GM19328 (cell line): ENCODE measurements at regions not wholly inside any gene's neighbourhood (a gene's known extent, or its start where the extent isn't known, plus 50 kb on each side); places are given as distances from the start of the nearest gene placed in this dataset.
"Not testable (repeated sequence)": the region's sequence is repeated elsewhere in the genome, so short reads cannot be mapped to it uniquely, and the experiment has no call there.

Source experiments
- ATAC-seq: cut with Tn5 transposase; IDR thresholded peaks from one replicate; pipeline ENCODE4 v1.9.1; 2021; ENCODE audit warnings: mild to moderate bottlenecking, moderate library complexity; ENCODE audit not compliant: unreplicated experiment

DNA sequence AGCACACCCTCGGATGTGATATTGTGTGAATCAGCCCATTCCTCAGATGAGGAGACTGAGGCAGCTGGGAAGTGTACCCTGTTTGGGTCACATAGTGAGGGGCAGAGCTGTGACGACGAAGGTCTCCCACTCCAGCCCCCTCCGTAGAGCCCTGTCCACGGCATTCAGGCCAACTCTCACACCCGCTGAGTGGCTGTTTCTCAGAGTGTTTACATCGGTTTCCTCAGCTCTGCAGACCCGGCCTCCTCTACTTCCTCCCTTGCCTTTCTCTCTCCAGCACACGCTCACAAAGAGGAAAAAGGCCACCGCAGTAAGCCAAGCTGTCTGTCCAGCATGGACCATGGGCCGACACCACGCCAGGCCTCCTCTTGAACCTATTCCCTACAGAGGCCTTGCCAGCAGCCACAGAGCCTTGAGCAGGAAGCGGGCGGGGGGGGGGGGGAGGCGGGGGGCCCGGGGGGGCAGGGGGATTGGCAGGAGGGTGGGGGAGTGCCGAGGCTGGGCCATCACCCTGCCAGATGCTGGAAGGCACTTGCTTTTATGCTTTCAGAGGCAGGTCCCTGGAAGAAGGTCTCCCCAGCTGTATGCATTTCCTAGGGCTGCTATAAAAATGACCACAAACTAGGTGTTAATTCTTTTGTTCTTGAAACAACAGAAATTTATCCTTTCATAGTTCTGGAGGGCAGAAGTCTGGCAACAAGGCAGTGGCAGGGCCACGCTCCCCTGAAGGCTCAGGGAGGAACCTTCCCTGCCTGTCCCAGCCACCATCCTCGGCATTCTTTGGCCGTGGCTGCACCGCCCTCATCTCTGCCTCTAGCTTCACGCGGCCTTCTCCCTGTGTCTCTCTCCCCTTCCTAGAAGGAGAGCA, 178.4 kb downstream of the PSMG1 start:
- no peak for ATAC-seq

DNA sequence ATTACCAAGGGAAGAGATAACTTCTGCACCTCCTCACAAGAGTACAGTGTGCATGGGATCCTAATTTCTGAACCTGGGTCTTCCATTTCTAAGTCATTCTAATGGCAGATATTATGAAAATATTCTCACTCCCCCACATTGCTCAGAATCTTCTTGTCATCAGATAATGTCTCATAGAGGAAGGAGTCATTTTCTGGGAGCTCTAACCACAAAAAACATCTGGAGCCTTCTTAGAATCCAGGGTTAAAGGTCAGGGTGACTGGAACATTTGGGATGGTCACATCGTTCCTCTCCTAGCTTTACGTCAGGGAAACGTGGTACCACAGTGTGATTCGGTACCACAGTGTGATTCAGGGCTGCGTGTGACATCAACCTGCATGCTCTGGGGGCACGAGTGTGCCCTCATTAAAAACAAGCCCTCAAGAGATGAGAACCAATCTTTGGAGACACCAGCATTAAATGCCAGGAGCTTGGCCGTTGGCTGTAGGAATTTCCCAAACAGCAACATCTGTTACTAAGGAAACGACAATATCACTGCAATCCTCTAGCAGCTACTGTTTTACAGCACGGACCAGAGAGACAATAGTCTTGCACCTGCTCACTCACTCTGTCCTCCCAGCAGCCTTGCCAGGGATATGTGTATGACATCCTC, 179.1 kb downstream of the PSMG1 start:
- no peak for ATAC-seq

DNA sequence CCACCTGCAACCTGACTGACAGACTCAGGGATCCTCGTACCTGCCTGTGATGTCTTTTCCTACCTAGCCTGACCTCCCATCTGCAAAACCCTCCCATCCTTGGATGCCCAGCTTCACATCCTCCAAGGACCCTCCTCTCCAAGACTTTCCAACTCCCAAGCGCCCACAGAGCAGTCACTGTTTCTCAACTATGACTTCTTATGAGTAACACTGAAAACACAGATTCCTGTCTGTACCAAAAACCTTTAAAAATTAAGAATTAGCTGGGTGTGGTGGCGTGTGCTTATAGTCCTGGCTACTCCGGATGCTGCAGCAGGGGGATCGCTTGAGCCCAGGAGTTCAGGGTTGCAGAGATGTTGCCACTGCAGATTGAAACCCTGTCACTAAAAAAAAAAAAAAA, 181.9 kb downstream of the PSMG1 start:
- ATAC-seq = no peak

DNA sequence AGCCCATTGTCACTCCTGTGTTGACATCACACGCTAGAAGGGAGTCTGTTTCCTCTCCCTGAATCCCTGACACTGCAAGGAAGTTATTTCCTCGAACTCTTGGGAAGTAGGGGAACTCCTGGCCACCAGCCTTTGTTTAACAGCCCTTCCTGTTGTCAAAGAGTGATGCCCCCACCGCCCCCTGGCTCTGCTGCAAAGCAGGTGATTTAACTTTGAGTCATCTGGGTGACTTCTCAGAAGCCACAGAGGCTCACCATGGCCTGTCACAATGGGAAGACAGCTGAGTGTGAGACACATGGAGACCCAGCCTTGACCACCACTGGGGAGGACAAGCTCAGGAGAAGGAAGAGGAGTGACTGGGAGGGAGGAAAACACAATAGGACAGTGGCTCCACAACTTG, 182.8 kb downstream of the PSMG1 start:
- ATAC-seq = no peak

DNA sequence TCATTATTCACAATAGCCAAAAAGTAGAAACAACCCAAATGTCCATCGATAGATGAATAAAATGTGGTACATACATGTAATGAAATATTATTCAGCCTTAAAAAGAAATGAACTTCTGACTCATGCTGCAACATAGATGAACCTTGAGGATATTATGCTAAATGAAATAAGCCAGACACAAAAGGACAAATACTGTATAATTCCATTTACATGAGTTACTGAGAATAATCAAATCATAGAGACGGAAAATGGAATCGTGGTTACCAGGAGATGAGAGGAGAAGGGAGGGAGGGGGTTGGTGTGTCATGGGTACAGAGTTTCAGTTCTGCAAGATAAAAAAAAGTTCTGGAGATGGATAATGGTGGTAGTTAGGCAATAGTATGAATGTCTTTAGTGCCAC, 184.1 kb downstream of the PSMG1 start:
- ATAC-seq = no peak

DNA sequence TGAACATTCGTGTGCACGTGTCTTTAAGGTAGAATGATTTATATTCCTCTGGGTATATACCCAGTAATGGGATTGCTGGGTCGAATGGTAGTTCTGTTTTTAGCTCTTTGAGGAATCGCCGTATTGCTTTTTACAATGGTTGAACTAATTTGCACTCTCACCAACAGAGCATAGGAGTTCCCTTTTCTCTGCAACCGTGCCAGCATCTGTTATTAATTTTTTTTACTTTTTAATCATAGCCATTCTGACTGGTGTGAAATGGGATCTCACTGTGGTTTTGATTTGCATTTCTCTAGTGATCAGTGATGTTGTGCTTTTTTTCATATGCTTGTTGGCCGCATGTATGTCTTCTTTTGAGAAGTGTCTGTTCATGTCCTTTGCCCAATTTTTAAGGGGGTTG, 185.0 kb downstream of the PSMG1 start:
- not testable (repeated sequence) for ATAC-seq

DNA sequence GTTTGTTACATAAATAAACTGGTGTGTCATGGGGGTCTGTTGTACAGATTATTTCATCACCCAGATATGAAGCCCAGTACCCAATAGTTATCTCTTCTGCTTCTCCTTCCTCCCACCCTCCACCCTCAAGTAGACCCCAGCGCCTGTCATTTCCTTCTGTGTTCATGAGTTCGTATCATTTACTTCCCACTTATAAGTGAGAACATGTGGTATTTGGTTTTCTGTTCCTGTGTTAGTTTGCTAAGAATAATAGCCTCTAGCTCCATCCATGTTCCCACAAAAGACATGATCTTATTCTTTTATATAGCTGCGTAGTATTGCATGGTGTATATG, 185.4 kb downstream of the PSMG1 start:
- not testable (repeated sequence) for ATAC-seq

DNA sequence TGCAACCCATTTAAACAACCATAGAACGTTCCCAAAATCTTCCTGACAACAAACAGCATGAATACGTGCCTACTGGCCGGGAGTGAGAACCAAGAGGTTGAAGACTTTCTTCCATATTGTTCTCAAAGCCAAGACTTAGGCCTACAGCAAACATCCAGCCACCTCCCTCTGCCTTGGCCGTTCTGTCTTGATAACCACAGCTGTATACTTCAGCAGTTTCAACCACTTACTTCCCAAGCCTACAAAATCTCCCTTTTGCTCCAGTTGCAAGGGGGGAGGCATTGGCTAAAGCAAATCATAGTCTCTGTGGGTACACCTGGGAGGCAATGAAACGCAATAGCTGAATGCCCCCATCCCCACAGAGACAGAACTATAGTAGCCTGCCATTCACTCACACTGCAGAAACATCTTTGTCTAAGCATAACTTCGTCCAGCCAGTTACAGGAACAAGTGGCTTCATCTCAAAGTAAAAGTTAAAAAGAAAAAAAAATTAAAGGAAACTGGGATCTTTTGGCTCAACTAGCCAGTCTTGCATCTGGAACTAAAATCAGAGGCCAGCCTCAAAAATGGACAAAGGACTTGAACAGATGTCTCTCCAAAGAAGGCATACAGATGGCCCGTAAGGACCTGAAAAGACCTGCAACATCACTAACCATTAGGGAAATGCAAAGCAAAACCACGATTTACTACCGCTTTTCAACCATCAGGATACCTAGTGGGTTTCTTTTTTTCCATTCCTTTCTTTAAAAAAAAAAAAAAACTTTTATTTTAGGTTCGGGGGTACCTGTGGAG, 186.0 kb downstream of the PSMG1 start:
- ATAC-seq = no peak

DNA sequence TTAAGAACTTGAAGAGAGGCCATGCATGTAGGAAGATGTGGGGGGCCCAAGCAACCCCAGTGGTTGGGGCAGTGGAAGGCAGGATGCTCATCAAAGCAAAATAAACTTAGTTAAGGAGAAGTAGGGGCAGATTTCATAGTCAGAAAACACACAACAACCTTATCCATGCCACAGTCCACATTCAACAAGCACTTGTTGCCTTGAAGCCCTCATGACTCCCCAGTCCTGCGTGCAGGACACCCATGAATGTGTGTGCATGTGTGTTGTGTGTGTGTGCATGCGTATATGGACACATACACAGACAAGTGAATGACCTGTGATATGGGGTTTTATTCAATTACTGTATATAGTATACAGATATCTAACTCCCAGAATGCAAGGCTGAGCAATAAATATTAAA, 186.9 kb downstream of the PSMG1 start:
- ATAC-seq = no peak

DNA sequence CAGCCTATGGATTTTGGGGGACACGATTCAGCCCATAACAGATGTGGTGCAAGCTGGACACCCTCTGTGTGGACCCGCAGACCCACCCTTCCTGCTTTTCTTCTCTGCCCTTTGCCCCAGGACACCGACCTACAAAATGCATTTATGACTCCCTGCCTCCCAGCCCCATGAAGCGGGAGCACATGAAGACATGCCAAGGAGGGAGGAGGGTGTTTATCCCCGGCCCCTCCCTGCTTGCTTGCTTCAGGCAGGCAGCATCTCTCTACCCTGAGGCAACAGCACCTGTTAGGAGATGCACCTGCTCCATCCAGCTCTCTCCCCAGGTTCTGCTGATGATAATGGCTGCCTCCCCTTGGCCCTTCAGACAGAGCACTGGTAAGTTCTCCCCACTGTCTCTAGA, 187.5 kb downstream of the PSMG1 start:
- no peak for ATAC-seq

DNA sequence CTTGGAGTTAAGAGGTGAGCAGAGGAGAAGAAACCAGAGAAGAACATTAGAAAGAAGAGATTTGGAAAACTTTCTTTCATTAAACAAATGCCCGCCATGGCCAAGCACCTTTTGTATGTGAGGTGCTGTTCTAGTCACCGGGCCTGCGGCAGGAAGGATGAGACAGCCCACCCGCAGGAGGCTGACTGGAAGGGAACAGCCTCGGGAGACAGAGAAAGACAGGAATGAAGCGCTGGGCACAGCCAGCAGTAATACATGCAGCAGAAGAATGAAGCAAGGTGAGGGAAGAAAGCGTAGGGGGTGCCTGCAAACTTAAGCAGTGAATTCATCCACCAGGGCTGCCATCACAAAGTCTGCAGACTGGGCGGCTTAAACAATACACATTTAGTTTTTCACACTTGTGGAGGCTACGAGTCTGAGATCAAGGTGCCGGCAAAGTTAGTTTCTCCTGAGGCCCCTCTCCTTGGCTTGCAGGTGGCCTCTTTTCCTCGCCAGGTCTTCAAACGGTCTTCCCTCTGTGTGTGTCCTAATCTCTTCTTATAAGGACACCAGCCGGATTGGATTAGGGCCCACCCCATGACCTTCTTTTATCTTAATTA, 188.1 kb downstream of the PSMG1 start:
- no peak for ATAC-seq

DNA sequence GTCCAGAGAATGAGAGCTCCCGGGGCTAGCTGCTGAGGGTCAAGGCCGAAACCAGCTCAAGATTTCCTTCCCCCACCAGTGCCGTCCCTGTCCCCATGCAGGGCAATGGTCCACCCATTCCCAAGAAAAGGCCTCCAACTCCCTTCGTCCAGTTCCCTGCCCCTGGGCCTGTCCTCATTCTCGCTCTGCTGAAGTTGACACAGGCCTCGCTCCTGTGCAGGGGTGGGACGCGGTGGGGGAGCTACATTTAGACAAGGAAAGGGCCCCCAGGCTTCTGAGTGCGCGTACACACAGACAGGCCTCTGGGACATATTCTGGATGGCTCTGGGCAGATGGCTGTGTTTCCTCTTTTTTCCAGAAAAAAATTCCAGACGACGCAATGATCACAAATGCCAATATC, 188.3 kb downstream of the ETS2 start:
- no peak for ATAC-seq

DNA sequence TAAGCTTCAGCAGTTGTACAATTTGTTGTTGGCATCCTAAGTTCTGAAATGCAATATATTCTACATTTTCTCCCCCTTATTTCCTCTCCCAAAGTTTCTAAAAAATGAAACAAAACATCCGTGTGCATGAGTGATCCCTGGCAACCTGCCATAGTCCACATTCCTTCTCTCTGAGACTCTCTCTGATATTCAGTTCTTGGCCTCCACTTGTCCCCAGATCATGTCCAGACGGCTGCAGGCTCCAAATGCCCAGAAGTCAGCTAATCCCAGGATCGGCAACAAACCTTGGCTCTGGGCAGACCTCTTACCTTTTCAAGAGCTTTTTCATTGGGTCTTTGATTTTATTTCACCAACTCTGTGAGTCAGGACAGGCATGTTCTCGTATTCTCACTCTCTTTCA, 187.8 kb downstream of the ETS2 start:
- no peak for ATAC-seq

DNA sequence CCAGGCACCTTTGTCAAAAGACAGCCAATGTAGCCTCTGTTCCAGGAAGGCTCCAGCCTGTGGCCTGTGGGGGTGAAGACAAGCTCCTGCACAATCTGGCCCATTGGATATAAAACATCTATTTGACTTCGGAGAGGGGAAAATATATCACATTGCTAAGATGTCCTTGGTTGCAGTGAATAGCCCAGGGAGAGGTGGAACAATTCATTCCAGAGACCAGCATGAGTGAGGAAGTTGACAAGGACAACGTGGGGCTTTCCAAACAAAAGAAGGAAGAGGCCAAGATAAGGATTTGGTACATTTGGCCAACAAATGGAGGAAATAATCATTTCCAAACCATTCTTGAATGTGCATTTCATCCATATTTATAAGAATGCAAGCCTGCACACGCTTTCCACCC, 187.0 kb downstream of the ETS2 start:
- ATAC-seq = no peak

DNA sequence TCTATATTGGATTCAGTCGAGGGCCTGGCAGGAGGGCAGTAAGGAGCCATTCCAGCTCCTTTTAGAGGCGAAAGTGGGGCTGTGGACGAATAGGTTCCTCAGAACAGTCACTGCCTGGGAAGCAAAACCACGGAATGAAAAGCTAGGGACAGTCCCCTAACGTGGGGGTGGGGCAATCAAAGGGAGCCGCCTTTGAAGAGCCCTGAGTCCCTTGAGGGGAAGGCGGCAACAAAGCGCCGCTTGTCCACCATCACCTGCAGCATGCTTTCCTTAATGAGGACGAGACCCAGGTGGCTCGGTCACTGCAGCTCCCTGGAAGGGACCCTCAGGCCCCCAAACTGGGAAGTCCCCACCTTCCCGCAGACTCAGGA, 184.7 kb downstream of the ETS2 start:
- ATAC-seq = no peak

DNA sequence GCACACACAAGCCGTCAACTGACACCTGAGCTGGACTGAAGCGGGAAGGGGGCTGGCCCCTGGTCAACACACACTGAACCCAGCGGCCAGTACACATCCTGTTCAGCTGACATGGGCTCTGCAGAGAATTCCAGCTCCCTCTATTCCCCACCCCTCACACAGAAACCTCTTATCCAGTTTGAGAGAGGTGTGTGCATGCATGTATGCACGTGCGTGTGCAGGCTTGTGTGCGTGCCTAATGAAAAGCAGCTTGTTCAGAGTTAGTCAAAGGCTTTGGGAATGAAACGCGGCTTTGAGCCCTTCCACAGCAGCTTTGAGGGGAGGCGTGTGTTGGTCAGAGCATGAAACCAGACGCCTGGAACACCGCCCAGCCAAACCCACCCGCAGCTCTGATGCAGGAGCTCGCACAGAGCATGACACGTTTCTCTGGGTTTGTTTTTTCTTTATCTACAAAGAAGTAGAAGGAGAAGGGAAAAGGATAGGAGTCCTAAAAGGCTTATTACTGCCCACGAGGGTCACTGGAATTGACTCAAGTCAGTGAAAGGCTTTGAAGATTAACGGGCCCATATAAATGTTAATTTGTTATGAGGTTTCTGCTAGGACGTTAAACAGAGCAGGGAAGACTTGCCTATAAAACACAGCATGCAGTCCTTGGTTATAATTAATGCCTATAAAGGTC, 184.2 kb downstream of the ETS2 start:
- ATAC-seq = no peak

DNA sequence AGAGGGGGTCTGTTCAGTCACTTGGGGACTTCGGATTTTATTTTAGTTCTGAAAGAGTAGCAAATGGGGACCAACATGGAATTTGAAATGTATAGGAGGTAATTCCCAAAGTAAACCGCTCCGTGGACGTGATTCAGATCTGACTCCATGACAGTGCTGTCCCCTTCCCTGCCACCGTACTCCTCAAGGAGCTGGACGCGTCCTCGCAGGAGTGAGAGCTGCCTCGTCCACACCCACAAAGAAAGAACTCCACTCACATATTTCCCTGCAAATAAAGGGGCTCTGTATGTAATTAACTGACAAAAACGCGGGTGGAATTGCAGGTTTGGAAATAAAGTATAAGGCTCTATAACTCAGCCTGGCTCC, 183.6 kb downstream of the ETS2 start:
- ATAC-seq = no peak

DNA sequence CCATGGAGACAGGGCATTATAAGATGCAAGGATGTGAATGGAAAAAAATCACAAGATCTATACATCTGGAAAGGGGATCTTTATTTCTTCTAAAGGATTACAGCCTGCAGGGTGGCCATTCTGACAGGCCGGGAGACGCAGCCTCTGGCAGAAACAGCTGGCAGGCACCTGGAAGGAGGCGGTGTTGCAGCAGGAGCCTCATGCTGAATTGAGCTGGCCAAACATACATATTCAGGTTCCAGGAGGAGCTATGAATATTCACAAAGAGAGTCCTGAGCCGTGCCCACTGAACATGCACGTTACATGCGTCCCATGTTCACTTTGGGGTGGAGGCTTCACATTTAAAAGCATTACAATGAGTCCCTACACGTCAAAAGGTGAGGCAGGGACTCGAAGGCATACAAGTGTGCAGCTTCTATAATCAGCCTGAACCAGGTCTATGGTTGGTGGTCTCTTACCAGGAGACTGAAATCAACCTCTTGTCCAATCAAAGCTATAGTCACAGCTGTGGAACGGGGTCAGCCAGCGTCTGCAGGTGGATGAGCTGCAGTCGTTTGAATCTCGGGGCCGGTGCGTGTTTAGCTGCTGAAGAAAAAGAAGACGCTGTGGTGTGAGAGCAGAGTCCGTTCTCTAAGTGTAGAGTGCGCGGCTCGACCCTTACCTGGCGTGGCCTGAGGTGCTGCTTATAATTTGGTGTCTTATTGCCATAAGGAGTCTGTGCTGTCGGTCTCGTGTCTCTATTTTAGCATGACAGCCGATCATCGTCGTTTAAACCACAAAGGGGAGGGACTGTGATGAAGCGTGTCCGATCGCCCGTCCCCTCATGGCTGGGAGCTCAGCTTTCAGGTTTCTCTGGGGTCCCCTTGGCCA, 183.0 kb downstream of the ETS2 start:
- ATAC-seq = no peak

DNA sequence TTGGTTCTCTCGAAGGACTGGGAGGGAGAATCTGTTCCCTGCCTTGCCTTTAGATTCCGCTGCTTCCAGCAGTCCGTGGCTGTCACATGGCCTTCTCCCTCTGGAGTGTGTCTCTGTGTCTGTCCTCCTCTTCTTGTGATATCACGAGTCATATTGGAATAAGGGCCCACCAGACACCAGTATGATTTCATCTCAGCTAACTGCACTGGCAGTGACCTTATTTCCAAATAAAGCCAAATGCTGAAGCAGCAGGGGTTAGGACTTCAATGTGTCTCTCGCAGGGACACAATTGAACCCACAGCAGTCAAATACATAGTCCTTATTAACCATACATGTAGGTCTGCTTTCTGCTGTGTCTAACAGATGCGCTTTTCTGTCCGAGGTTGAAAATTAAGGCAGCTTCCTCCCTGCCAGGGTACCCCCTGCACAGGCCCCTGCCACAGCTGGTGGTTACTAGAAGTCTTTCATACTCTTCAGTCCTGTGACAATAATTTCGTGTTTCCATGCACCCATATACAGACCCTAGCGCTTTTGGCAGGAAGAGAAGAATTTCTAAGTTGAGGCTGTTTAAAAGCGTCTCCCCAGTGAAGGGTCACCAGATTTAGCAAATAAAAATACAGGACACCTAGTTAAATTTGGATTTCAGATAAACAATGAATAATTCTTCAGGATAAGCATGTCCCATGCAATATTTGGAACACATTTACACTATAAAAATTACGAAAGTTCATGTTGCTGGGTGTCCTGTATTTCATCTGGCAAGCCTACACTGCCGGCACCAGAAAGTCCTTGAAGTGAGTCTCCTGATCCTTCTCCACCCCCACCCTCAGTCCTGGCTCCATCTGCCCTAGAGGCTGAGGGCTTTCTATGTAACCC, 182.1 kb downstream of the ETS2 start:
- no peak for ATAC-seq
